HL-60 (cell line): ENCODE measurements at regions not wholly inside any gene's neighbourhood (a gene's known extent, or its start where the extent isn't known, plus 50 kb on each side); places are given as distances from the start of the nearest gene placed in this dataset.

Experiments
- CTCF ChIP-seq: IDR thresholded peaks from one replicate; pipeline ENCODE4 v1.5.1; 2011; ENCODE audit warnings: low read length, control low read depth, inconsistent platforms; ENCODE audit not compliant: insufficient read depth
- GABPA ChIP-seq: IDR thresholded peaks from 2 replicates; pipeline ENCODE4 v1.6.1; 2012; ENCODE audit warnings: low read depth
- POLR2AphosphoS5 ChIP-seq: IDR thresholded peaks from 2 replicates; pipeline ENCODE4 v1.6.1; 2012; ENCODE audit warnings: low read depth
- TF ChIP-seq, protein P1 (sequence below): IDR thresholded peaks from 2 replicates; pipeline ENCODE4 v1.6.1; 2012; ENCODE audit warnings: low read depth; ENCODE audit not compliant: insufficient replicate concordance

DNA sequence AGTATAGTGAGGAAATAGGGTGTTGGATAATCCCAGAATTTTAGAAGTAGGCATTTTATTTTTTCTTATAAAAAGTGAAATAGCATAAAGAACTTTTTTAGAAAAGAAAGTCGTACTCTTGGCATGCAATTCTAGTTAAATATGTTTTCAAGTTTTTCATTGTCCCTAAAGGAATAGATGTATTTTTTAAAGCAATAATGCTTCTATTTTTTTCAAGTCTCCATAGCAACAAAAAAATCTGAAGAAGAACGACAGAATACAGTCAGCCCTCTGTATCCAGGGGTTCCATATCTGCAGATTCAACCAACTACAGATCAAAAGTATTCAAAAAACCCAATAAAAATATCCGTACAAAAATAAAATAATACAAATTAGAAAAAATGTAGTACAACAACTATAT is 538.2 kb downstream of the GLUD2 start:
- TF ChIP-seq POLR2AphosphoS5 (no peak), CTCF (no peak), GABPA (no peak)
- TF ChIP-seq, protein P1, sequence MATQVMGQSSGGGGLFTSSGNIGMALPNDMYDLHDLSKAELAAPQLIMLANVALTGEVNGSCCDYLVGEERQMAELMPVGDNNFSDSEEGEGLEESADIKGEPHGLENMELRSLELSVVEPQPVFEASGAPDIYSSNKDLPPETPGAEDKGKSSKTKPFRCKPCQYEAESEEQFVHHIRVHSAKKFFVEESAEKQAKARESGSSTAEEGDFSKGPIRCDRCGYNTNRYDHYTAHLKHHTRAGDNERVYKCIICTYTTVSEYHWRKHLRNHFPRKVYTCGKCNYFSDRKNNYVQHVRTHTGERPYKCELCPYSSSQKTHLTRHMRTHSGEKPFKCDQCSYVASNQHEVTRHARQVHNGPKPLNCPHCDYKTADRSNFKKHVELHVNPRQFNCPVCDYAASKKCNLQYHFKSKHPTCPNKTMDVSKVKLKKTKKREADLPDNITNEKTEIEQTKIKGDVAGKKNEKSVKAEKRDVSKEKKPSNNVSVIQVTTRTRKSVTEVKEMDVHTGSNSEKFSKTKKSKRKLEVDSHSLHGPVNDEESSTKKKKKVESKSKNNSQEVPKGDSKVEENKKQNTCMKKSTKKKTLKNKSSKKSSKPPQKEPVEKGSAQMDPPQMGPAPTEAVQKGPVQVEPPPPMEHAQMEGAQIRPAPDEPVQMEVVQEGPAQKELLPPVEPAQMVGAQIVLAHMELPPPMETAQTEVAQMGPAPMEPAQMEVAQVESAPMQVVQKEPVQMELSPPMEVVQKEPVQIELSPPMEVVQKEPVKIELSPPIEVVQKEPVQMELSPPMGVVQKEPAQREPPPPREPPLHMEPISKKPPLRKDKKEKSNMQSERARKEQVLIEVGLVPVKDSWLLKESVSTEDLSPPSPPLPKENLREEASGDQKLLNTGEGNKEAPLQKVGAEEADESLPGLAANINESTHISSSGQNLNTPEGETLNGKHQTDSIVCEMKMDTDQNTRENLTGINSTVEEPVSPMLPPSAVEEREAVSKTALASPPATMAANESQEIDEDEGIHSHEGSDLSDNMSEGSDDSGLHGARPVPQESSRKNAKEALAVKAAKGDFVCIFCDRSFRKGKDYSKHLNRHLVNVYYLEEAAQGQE: no peak
